ENCODE measurements at regions not wholly inside any gene's neighbourhood (a gene's known extent, or its start where the extent isn't known, plus 50 kb on each side); places are given as distances from the start of the nearest gene placed in this dataset.

DNA sequence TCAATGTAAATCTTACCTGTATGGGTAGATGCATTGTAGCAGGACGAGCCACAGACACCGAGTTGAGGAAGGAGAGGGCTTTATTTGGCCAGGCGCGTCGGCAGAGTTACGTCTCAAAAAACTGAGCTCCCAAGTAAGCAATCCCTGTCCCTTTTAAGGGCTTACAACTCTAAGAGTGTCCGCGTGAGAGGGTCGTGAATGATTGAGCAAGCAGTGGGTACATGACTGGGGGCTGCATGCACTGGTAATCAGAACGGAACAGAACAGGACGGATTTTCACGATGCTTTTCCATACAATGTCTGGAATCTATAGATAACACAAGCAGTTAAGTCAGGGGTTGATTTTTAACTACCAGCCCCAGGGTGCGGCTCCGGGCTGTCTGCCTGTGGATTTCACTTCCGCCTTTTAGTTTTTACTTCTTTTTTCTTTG is 524.9 kb upstream of the HTR2C start (continued):
- TF ChIP-seq, protein P1, sequence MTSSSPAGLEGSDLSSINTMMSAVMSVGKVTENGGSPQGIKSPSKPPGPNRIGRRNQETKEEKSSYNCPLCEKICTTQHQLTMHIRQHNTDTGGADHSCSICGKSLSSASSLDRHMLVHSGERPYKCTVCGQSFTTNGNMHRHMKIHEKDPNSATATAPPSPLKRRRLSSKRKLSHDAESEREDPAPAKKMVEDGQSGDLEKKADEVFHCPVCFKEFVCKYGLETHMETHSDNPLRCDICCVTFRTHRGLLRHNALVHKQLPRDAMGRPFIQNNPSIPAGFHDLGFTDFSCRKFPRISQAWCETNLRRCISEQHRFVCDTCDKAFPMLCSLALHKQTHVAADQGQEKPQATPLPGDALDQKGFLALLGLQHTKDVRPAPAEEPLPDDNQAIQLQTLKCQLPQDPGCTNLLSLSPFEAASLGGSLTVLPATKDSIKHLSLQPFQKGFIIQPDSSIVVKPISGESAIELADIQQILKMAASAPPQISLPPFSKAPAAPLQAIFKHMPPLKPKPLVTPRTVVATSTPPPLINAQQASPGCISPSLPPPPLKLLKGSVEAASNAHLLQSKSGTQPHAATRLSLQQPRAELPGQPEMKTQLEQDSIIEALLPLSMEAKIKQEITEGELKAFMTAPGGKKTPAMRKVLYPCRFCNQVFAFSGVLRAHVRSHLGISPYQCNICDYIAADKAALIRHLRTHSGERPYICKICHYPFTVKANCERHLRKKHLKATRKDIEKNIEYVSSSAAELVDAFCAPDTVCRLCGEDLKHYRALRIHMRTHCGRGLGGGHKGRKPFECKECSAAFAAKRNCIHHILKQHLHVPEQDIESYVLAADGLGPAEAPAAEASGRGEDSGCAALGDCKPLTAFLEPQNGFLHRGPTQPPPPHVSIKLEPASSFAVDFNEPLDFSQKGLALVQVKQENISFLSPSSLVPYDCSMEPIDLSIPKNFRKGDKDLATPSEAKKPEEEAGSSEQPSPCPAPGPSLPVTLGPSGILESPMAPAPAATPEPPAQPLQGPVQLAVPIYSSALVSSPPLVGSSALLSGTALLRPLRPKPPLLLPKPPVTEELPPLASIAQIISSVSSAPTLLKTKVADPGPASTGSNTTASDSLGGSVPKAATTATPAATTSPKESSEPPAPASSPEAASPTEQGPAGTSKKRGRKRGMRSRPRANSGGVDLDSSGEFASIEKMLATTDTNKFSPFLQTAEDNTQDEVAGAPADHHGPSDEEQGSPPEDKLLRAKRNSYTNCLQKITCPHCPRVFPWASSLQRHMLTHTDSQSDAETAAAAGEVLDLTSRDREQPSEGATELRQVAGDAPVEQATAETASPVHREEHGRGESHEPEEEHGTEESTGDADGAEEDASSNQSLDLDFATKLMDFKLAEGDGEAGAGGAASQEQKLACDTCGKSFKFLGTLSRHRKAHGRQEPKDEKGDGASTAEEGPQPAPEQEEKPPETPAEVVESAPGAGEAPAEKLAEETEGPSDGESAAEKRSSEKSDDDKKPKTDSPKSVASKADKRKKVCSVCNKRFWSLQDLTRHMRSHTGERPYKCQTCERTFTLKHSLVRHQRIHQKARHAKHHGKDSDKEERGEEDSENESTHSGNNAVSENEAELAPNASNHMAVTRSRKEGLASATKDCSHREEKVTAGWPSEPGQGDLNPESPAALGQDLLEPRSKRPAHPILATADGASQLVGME (CRISPR knock-in tag; IDR thresholded peaks at IDR 0.05), result no peak
- TF ChIP-seq LCOR (CRISPR knock-in tag; IDR thresholded peaks at IDR 0.05) (0 out of 2 replicates have a peak, but pooled peaks have one; percentile 63), NR0B1 (IDR thresholded peaks at IDR 0.05; ENCODE audit: partially characterized antibody) (no peak), CBFA2T3 (IDR thresholded peaks at IDR 0.05) (peak; percentile 95), NCOA6 (IDR thresholded peaks at IDR 0.05) (no peak), KAT7 (CRISPR knock-in tag; IDR thresholded peaks at IDR 0.05; ENCODE audit: borderline replicate concordance) (no peak), HMGN3 (IDR thresholded peaks at IDR 0.05; ENCODE audit: borderline replicate concordance, extremely low read depth, insufficient read length, low read depth, low read length) (no peak), ZNF696 (CRISPR knock-in tag; conservative IDR thresholded peaks at IDR 0.05) (no peak), BRF1 (IDR thresholded peaks at IDR 0.05; ENCODE audit: borderline replicate concordance, extremely low read depth, insufficient read length) (no peak), TCF7 (IDR thresholded peaks at IDR 0.05; ENCODE audit: borderline replicate concordance) (no peak), ESRRB (CRISPR knock-in tag; IDR thresholded peaks at IDR 0.05; ENCODE audit: borderline replicate concordance) (no peak), TEAD2 (tag; IDR thresholded peaks at IDR 0.05) (no peak), ZNF140 (CRISPR knock-in tag; IDR thresholded peaks at IDR 0.05) (no peak), HMG20A (CRISPR knock-in tag; conservative IDR thresholded peaks at IDR 0.05) (no peak), ZNF764 (CRISPR knock-in tag; IDR thresholded peaks at IDR 0.05; ENCODE audit: low read depth) (no peak), SRSF1 (IDR thresholded peaks at IDR 0.05; ENCODE audit: low read depth, low read length) (no peak), THRAP3 (IDR thresholded peaks at IDR 0.05; ENCODE audit: borderline replicate concordance) (no peak), ZNF274 (IDR thresholded peaks at IDR 0.05; ENCODE audit: borderline replicate concordance, low read depth, low read length) (no peak), ZFP1 (CRISPR knock-in tag; IDR thresholded peaks at IDR 0.05) (no peak)
- TF ChIP-seq, protein P2, sequence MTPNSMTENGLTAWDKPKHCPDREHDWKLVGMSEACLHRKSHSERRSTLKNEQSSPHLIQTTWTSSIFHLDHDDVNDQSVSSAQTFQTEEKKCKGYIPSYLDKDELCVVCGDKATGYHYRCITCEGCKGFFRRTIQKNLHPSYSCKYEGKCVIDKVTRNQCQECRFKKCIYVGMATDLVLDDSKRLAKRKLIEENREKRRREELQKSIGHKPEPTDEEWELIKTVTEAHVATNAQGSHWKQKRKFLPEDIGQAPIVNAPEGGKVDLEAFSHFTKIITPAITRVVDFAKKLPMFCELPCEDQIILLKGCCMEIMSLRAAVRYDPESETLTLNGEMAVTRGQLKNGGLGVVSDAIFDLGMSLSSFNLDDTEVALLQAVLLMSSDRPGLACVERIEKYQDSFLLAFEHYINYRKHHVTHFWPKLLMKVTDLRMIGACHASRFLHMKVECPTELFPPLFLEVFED (CRISPR knock-in tag; conservative IDR thresholded peaks at IDR 0.05), result no peak

All from K562 (cell line).